ENCODE measurements at regions not wholly inside any gene's neighbourhood (a gene's known extent, or its start where the extent isn't known, plus 50 kb on each side); places are given as distances from the start of the nearest gene placed in this dataset.

DNA sequence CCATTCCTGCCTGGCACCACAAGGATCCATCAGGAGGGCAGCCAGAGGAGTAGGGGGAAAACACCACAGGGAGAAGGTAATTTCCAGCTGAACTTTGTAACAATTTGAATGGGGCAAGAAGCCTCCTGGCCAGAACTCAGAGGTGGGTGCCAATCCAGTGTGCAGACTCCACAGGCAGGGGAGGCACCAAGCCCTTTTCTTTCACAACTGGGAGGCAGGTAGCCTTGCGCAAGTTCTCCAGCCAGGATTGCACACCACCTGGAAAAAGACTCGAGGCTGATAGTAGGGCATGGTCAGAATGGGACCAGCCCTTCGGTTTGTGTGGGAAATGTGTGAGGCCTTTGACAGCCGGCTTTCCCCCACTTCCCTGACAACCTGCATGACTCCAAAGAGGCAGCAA is 161.9 kb upstream of the ARHGAP42 start:
- no peak for TF ChIP-seq POLR2A (IDR thresholded peaks at IDR 0.05)
- TF ChIP-seq, protein P1, sequence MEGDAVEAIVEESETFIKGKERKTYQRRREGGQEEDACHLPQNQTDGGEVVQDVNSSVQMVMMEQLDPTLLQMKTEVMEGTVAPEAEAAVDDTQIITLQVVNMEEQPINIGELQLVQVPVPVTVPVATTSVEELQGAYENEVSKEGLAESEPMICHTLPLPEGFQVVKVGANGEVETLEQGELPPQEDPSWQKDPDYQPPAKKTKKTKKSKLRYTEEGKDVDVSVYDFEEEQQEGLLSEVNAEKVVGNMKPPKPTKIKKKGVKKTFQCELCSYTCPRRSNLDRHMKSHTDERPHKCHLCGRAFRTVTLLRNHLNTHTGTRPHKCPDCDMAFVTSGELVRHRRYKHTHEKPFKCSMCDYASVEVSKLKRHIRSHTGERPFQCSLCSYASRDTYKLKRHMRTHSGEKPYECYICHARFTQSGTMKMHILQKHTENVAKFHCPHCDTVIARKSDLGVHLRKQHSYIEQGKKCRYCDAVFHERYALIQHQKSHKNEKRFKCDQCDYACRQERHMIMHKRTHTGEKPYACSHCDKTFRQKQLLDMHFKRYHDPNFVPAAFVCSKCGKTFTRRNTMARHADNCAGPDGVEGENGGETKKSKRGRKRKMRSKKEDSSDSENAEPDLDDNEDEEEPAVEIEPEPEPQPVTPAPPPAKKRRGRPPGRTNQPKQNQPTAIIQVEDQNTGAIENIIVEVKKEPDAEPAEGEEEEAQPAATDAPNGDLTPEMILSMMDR (IDR thresholded peaks at IDR 0.05) = no peak

Data from heart left ventricle (tissue), 13 donors.